GM18499 (cell line): ENCODE measurements at regions not wholly inside any gene's neighbourhood (a gene's known extent, or its start where the extent isn't known, plus 50 kb on each side); places are given as distances from the start of the nearest gene placed in this dataset.
"Not testable (repeated sequence)": the region's sequence is repeated elsewhere in the genome, so short reads cannot be mapped to it uniquely, and the experiment has no call there.

Source experiments
- ATAC-seq: cut with Tn5 transposase; IDR thresholded peaks from one replicate; pipeline ENCODE4 v1.9.1; 2021; ENCODE audit warnings: moderate number of reproducible peaks; ENCODE audit not compliant: insufficient read depth, unreplicated experiment

GRCh38 chr6:166809721-166810120, 146.6 kb downstream of the RNASET2 start:
- no peak for ATAC-seq

- no peak for ATAC-seq
These were observed 149.2 kb downstream of the RNASET2 start for GRCh38 chr6:166806962-166807757.

- no peak for ATAC-seq
These were observed 150.0 kb downstream of the RNASET2 start for GRCh38 chr6:166806217-166806838.

GRCh38 chr6:166803471-166803870, 152.9 kb downstream of the RNASET2 start:
- no peak for ATAC-seq

GRCh38 chr6:166802401-166802800, 153.9 kb downstream of the RNASET2 start:
- no peak for ATAC-seq

- ATAC-seq, result no peak
These were observed 156.2 kb downstream of the RNASET2 start for GRCh38 chr6:166800137-166800536.

GRCh38 chr6:166798652-166799051, 157.7 kb downstream of the RNASET2 start:
- no peak for ATAC-seq

- no peak for ATAC-seq
These were observed 159.7 kb downstream of the RNASET2 start for GRCh38 chr6:166796610-166797009.

- no peak for ATAC-seq
These were observed 160.5 kb downstream of the RNASET2 start for GRCh38 chr6:166795879-166796278.

- ATAC-seq, result not testable (repeated sequence)
These were observed 163.8 kb upstream of the RPS6KA2 start for GRCh38 chr6:166790808-166791207.

GRCh38 chr6:166788846-166789529, 161.9 kb upstream of the RPS6KA2 start:
- ATAC-seq, result not testable (repeated sequence)

- no peak for ATAC-seq
These were observed 159.7 kb upstream of the RPS6KA2 start for GRCh38 chr6:166786704-166787293.

GRCh38 chr6:166785131-166785530, 158.1 kb upstream of the RPS6KA2 start:
- no peak for ATAC-seq

- ATAC-seq, result no peak
These were observed 157.6 kb upstream of the RPS6KA2 start for GRCh38 chr6:166784691-166785090.

- ATAC-seq, result no peak
These were observed 155.5 kb upstream of the RPS6KA2 start for GRCh38 chr6:166782520-166782919.

- ATAC-seq, result no peak
These were observed 154.3 kb upstream of the RPS6KA2 start for GRCh38 chr6:166781331-166781730.

GRCh38 chr6:166779963-166780683, 153.1 kb upstream of the RPS6KA2 start:
- no peak for ATAC-seq

- ATAC-seq, result no peak
These were observed 152.3 kb upstream of the RPS6KA2 start for GRCh38 chr6:166779381-166779780.

- no peak for ATAC-seq
These were observed 151.7 kb upstream of the RPS6KA2 start for GRCh38 chr6:166778776-166779175.

- no peak for ATAC-seq
These were observed 151.0 kb upstream of the RPS6KA2 start for GRCh38 chr6:166778046-166778445.
